K562 (cell line): ENCODE measurements at regions not wholly inside any gene's neighbourhood (a gene's known extent, or its start where the extent isn't known, plus 50 kb on each side); places are given as distances from the start of the nearest gene placed in this dataset.
"Not testable (repeated sequence)": the region's sequence is repeated elsewhere in the genome, so short reads cannot be mapped to it uniquely, and the experiment has no call there.

Experiments
- EZH2 ChIP-seq: IDR thresholded peaks from 2 replicates; pipeline ENCODE4 v1.6.1; 2012; ENCODE audit warnings: low read depth, mild to moderate bottlenecking, inconsistent platforms, low read length, borderline replicate concordance
- FIP1L1 ChIP-seq: fragments of 200-400 bp; formaldehyde crosslinking; IDR thresholded peaks from 2 replicates; pipeline ENCODE4 v1.6.1; 2018; ENCODE audit warnings: mild to moderate bottlenecking, low read depth, low read length; ENCODE audit not compliant: poor library complexity, severe bottlenecking
- GABPA ChIP-seq: fragments of 200-800 bp; sonication (Bioruptor generic); conservative IDR thresholded peaks from 2 replicates; pipeline ENCODE4 v1.6.1; 2016; ENCODE audit warnings: low read depth, missing genetic modification characterization, missing compliant biosample characterization
- KLF6 ChIP-seq: fragments of 250-450 bp; sonication (Bioruptor Pico); IDR thresholded peaks from 2 replicates; pipeline ENCODE4 v1.4.0; 2020; ENCODE audit warnings: mild to moderate bottlenecking, moderate library complexity, borderline replicate concordance
- PHB2 ChIP-seq: fragments of 450-650 bp; IDR thresholded peaks from 2 replicates; pipeline ENCODE4 v1.6.1; 2017; ENCODE audit warnings: low read depth
- POLR2A ChIP-seq: fragments of 450-650 bp; conservative IDR thresholded peaks from 2 replicates; pipeline ENCODE4 v1.6.1; 2016
- POLR2AphosphoS5 ChIP-seq: IDR thresholded peaks from 2 replicates; pipeline ENCODE4 v1.6.1; 2011; ENCODE audit warnings: mild to moderate bottlenecking, low read depth, low read length, moderate library complexity; ENCODE audit not compliant: control insufficient read depth, insufficient read depth
- ZBED1 ChIP-seq: IDR thresholded peaks from 2 replicates; pipeline ENCODE4 v1.6.1; 2014
- ZNF146 ChIP-seq: IDR thresholded peaks from one replicate; pipeline ENCODE4 v1.6.1; 2018; ENCODE audit warnings: missing compliant biosample characterization; ENCODE audit not compliant: unreplicated experiment

- TF ChIP-seq ZNF146 (CRISPR knock-in tag); PHB2; POLR2AphosphoS5; EZH2; GABPA (tag); FIP1L1; POLR2A; KLF6 (CRISPR knock-in tag); ZBED1: not testable (repeated sequence)
Observed at GRCh38 chr4:188796600-188796999, 657.4 kb downstream of the TRIML1 start.
